Muscle of back (tissue), 3 donors: ENCODE measurements at regions not wholly inside any gene's neighbourhood (a gene's known extent, or its start where the extent isn't known, plus 50 kb on each side); places are given as distances from the start of the nearest gene placed in this dataset.
A peak's percentile ranks its signal among the peaks of the same experiment; 100 is the strongest.
"Not testable (repeated sequence)": the region's sequence is repeated elsewhere in the genome, so short reads cannot be mapped to it uniquely, and the experiment has no call there.

Experiments used
- DNase-seq, 3 donors: peaks; one replicate each; pipeline versions ENCODE4 v3.0.0 to v3.0.0-alpha.2; 2013

- DNase-seq = no peak
These were observed 467.8 kb downstream of the PCDH7 start for GRCh38 chr4:31187979-31188378.

- no peak for DNase-seq
These were observed 469.8 kb downstream of the PCDH7 start for GRCh38 chr4:31189938-31190337.

GRCh38 chr4:31190671-31191070 is 470.5 kb downstream of the PCDH7 start:
- no peak for DNase-seq

GRCh38 chr4:31192341-31192740 is 472.2 kb downstream of the PCDH7 start:
- DNase-seq = peak in 1 of 3 donors; percentile 13

DNA sequence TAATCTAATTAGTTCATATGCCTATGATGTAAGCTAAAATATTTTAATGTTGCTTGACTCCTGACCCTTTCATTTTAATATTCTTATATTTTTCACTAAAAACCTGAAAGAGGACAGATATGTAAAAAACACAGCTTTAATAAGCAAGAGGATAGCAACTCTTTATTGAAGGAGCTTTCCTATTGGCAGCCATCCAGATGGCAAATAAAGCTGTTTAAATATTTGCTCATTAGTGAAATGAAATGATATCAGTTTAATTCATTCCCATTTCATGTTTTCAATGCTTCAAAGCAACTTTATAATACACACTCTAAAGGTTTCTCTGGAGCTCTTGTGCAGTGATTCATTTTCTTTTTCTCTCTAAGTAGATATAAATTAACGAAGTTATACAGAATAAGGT is 473.4 kb downstream of the PCDH7 start:
- DNase-seq = no peak

DNA sequence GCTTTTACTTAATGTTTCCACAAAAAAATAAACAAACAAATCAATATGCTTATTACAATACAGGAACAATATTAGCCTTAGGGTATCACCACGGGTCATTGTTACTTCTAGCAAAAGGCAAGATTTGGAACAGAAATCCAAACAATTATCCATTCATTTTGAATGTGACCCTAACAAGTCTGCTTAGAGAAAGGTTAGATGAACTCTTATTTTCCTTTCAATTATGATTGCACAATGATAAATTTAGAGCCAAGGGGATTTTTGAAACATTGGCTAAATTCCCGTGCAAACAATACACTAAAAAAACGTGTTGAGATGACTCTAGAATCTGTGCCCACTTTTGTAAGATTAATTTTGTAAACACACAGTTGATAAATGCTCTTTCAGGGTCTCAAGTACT is 474.7 kb downstream of the PCDH7 start:
- peak in 1 of 3 donors; percentile 2 for DNase-seq

DNA sequence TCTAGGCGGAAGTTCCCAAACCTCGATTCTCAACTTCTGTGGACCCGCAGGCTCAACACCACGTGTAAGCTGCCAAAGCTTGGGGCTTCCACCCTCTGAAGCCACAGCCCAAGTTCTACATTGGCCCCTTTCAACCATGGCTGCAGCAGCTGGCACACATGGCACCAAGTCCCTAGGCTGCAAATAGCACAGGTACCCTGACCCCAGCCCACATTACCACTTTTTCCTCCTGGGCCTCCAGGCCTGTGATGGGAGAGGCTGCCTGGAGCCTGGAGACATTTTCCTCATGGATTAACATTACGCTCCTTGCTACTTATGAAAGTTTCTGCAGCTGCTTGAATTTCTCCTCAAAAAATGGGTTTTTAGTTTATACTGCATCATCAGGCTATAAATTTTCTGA is 479.5 kb downstream of the PCDH7 start:
- DNase-seq = no peak

DNA sequence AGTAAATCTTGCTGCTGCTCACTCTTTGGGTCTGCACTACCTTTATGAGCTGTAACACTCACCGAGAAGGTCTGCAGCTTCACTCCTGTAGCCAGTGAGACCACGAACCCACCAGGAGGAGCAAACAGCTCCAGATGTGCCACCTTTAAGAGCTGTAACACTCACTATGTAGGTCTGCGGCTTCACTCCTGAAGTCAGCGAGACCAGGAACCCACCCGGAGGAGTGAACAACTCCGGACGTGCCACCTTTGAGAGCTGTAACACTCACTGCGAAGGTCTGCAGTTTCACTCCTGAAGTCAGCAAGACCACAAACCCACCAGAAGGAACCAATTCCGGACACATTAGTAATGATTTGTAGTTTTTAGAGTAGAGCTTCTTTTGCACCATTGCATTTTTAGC is 481.9 kb downstream of the PCDH7 start:
- DNase-seq = not testable (repeated sequence)

GRCh38 chr4:31204874-31205273 is 484.7 kb downstream of the PCDH7 start:
- DNase-seq = no peak

DNA sequence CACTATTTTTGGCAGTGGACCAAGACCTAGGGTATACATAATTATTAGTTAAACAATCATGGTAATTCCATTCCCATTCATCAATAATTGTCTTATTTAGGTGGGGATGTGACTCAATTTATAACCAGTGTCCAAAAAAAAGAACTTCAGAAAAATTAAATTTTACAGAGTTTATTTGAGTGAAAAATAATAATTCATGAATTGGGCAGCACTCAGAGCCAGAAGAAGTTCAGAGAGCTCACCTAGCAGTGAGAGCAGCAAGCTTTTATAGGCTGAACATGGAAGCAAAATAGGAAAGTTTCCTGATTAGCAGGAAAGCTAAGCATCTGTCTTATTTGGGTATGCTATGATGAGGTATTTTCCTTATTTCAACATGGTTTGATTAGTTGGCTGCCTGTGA is 500.8 kb downstream of the PCDH7 start:
- no peak for DNase-seq

DNA sequence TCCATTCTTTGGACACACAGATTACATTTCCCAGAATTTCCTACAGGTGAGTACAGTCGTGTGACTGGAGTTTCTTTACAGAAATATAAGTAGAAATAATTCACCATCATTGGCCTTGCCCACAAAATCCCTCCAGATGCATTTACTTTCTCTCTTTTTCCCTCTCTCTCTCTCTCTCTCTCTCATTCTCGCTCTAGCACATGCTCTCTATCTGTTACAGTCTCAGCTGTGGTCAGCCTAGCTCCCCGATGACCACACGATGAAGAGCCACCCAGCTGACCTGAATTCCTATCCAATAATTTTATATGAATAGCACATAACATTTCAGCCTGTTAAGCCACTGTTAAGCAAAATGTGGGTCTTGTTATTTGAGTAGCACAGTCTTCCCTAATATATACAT is 507.9 kb downstream of the PCDH7 start:
- no peak for DNase-seq

- no peak for DNase-seq
These were observed 510.4 kb downstream of the PCDH7 start for GRCh38 chr4:31230594-31230993.

GRCh38 chr4:31234494-31234893 is 514.3 kb downstream of the PCDH7 start:
- no peak for DNase-seq

DNA sequence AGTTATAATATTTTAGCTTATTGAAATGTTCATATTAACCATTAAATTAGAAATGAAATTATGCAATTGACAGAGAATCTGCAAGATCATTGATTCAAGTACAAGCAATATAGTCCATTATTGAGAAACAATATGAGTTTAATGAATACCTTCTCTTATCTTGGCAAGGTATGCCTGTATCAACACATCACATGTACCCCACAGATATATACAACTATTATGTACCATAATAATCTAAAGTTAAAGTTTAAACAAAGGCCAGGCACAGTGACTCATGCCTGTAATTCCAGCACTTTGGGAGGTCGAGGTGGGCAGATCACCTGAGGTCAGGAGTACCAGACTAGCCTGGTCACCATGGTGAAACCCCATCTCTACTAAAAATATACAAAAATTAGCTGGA is 514.7 kb downstream of the PCDH7 start:
- no peak for DNase-seq

GRCh38 chr4:31236020-31236638 is 516.0 kb downstream of the PCDH7 start:
- peak in 1 of 3 donors; percentile 6 for DNase-seq

DNA sequence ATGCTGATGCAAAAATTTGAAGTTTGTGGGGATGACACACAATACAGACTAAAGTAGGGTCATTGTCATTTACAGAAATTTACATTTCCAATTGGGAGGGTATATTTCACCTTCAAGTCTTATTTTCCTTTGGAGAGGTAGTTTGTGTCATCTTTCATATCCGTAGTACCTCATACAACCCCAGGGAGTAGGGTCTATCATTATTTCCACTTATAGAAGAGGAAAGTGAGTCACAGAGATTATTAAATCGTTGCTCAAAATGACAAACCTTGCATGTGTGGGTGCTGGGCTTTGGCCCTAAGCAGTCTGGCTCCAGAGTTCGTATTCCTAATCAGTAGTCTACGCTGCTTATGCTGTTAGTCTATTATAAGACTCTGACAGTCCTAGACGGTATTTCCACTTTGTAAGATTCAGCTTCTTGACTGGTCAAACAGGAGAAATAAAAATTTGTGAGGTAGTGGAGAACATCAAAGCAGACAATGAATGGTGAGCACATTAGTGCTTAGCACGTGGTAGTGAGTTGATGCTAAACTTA is 516.5 kb downstream of the PCDH7 start:
- no peak for DNase-seq

GRCh38 chr4:31237233-31237632 is 517.1 kb downstream of the PCDH7 start:
- no peak for DNase-seq

- DNase-seq = no peak
These were observed 519.7 kb downstream of the PCDH7 start for GRCh38 chr4:31239886-31240285.

DNA sequence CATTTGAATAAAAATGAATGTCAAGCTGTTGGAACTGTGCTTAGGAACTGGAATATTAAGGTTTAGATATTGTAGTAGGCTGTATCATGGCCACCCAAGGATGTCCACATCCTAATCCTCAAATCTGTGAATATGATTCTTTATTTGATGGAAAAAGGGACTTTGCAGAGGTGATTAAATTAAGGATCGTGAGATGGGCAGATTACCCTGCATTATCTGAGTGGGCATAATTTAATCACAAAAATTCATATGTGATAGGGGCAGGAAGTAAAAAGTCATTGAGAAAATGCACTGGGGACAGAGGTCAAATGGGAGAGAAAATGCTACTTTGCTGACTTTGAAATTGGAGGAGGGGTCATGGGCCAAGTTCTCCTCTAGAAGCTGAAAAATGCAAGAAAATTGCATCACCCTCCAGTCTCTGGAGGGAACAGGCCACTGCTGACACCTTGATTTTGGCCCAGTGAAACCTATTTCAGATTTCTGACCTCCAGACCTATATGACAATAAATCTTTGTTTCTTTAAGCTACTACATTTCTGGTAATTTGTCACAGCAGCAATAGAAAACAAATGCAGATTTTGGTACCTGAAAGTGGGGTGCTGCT is 521.4 kb downstream of the PCDH7 start:
- no peak for DNase-seq

DNA sequence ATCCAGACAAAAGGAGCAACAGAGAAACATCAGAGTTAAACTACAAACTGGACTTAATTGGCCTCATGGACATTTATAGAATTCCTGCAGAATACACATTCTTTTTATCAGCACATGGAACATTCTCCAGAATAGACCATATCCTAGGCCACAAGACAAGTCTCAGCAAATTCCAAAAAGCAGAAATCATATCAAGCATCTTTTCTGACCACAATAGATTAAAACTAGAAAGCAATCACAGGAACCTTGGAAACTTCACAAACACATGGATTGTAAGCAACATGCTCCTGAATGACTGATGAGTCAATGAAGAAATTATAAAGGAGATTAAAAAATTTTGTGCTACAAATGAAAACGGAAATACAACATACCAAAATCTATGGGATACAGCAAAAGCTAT is 526.7 kb downstream of the PCDH7 start:
- DNase-seq = no peak

- no peak for DNase-seq
These were observed 539.0 kb downstream of the PCDH7 start for GRCh38 chr4:31259119-31259518.

DNA sequence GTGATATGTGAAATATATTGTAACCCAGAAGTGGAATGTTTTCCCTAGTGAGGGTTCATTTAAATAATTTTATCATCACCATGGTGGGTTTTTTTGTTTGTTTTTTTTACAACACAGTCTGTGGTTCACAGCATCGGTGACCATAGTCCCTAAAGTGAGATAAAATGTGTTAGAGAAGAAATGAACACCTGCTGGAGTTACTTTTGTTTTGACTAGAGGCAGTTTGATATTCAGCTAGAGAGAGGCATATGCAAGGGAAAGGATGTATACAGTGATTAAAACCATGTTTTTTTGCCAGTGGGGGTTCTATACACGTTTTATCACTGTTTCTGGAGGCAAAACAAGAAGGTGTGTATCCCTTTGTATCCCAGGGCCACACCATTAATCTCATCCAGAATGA is 541.5 kb downstream of the PCDH7 start:
- DNase-seq = no peak

DNA sequence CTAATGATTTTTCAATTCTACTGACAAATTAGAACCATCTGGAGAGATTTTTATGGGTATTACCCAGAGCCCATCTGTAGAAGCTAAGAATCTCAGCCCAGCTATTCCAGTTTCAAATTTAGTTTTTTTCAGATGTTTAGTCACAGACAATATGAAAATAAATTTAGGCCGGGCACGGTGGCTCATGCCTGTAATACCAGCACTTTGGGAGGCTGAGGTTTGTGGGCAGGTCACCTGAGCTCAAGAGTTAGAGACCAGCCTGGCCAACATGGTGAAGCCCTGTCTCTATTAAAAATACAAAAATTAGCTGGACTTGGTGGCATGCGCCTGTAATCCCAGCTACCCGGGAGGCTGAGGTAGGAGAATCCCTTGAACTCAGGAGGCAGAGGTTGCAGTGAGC is 545.9 kb downstream of the PCDH7 start:
- not testable (repeated sequence) for DNase-seq
